WERI-Rb-1 (cell line): ENCODE measurements at regions not wholly inside any gene's neighbourhood (a gene's known extent, or its start where the extent isn't known, plus 50 kb on each side); places are given as distances from the start of the nearest gene placed in this dataset.

Experiments
- DNase-seq: peaks from one replicate; pipeline ENCODE4 v3.0.0-alpha.2; 2020
- H3K27ac ChIP-seq: fragments of 250-450 bp; sonication (Bioruptor Pico); 2 replicates; pipeline ENCODE4 v1.5.1; 2020; ENCODE audit warnings: mild to moderate bottlenecking, moderate library complexity
- H3K27me3 ChIP-seq: fragments of 250-450 bp; sonication (Bioruptor Pico); 2 replicates; pipeline ENCODE4 v1.5.1; 2021; ENCODE audit warnings: mild to moderate bottlenecking, low read depth, moderate library complexity; ENCODE audit not compliant: insufficient read depth, severe bottlenecking
- H3K36me3 ChIP-seq: fragments of 250-450 bp; sonication (Bioruptor Pico); 2 replicates; pipeline ENCODE4 v1.5.1; 2020; ENCODE audit warnings: mild to moderate bottlenecking, moderate library complexity
- H3K4me3 ChIP-seq: 2 replicates; pipeline ENCODE4 v1.5.1; 2011; ENCODE audit warnings: low read depth, mild to moderate bottlenecking, control low read depth, low read length
- H3K9me3 ChIP-seq: fragments of 250-450 bp; sonication (Bioruptor Pico); 2 replicates; pipeline ENCODE4 v1.5.1; 2021; ENCODE audit warnings: mild to moderate bottlenecking, moderate library complexity; ENCODE audit not compliant: severe bottlenecking
- CTCF ChIP-seq: IDR thresholded peaks from 2 replicates; pipeline ENCODE4 v1.5.1; 2011; ENCODE audit warnings: low read depth, mild to moderate bottlenecking, control low read depth, inconsistent platforms, low read length

GRCh38 chr16:65843941-65844340 lies 522.5 kb upstream of the CDH5 start:
- no peak for DNase-seq
- Histone ChIP-seq H3K4me3 (no peak overlapping the region), H3K27me3 (no peaks in the 10 kb centered on the region), H3K36me3 (no peaks in the 10 kb centered on the region), H3K27ac (no peak overlapping the region), H3K9me3 (no peaks in the 10 kb centered on the region)
- no peak for TF ChIP-seq CTCF

GRCh38 chr16:65842067-65842466 lies 524.4 kb upstream of the CDH5 start:
- Histone ChIP-seq H3K27me3 (no peaks in the 10 kb centered on the region), H3K36me3 (no peaks in the 10 kb centered on the region), H3K4me3 (no peak overlapping the region), H3K9me3 (no peaks in the 10 kb centered on the region), H3K27ac (no peak overlapping the region)
- no peak for DNase-seq
- TF ChIP-seq CTCF = no peak

DNA sequence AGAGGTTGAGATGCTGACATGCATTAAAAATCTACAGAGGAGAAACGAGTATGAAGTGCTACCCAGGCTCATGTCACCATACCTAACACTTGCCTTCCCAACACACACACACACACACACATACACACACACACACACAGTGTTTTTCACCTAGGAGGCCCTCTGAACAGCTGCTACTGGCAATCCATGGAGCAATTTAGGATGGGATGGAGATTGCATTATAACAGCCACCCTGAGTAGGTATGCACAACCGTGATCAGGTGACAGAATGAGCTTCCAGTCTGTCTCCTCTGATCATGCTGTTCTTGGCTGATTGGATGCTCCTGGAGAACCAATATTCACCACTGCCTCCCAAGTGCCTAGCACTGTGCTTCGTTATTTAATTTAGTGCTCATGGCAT lies 528.5 kb upstream of the CDH5 start:
- H3K4me3 ChIP-seq = no peak overlapping the region
- DNase-seq = no peak
- H3K27me3 ChIP-seq = no peaks in the 10 kb centered on the region
- TF ChIP-seq CTCF = no peak
- H3K9me3 ChIP-seq = no peaks in the 10 kb centered on the region
- no peak overlapping the region for H3K27ac ChIP-seq
- H3K36me3 ChIP-seq = no peaks in the 10 kb centered on the region

DNA sequence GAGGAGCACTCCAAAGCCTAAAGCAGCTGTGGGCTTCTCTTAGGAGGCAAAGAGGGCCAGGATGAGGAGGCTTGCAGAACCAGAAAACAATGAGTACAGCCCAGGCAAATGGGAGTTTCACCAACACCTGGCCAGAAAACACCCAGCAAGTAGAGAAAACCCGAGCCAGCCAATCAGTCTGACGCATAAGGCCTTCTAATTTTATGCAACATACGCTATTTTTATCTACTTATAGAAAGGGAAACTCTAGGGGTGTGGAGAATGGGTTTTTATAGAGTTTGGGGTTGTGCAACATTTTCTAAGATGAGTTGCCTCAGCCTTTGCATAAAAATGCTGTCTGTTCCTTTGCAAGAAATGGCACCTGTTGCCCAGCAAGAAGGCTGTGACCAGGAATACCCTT lies 529.0 kb upstream of the CDH5 start:
- TF ChIP-seq CTCF = no peak
- Histone ChIP-seq H3K27ac (no peak overlapping the region), H3K27me3 (no peaks in the 10 kb centered on the region), H3K4me3 (no peak overlapping the region), H3K36me3 (no peaks in the 10 kb centered on the region), H3K9me3 (no peaks in the 10 kb centered on the region)
- no peak for DNase-seq

- TF ChIP-seq CTCF = no peak
Observed at GRCh38 chr16:65834688-65835087, 531.8 kb upstream of the CDH5 start.

DNA sequence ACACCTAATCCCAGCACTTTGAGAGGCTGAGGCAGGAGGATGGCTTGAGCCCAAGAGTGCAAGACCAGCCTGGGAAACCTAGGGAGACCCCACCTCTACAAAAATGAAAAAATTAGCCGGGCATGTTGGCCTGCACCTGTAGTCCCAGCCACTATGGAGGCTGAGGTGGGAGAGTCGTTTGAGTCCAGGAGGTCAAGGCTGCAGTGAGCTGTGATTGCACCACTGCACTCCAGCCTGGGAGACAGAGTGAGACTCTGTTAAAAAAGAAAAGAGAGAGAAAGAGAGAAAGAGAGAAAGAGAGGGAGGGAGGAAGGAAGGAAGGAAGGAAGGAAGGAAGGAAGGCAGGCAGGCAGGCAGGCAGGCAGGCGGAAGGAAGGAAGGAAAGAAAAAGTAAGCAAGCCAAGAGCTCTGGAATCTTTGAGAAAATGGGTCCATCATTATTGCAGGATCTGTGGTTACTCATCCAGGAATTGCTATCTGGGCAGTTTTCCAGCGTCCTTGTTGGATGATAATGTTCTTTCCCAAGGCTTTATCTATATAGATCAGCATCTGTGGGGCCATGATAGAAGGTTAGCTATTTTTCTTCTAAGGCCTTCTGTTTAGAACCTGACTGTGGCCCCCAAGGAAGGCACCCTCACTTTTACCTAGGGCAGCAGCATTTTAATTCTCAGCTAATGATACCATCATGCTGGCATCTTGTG lies 533.2 kb upstream of the CDH5 start:
- no peaks in the 10 kb centered on the region for H3K36me3 ChIP-seq
- TF ChIP-seq CTCF = no peak
- no peak for DNase-seq

More at GRCh38 chr16:65834688-65835087, 531.8 kb upstream of the CDH5 start:
- H3K9me3 ChIP-seq = no peaks in the 10 kb centered on the region
- no peak overlapping the region for H3K4me3 ChIP-seq
- no peak for DNase-seq
- H3K27me3 ChIP-seq = no peaks in the 10 kb centered on the region
- no peaks in the 10 kb centered on the region for H3K36me3 ChIP-seq
- H3K27ac ChIP-seq = no peak overlapping the region

More for the DNA sequence above, 533.2 kb upstream of the CDH5 start:
- H3K27me3 ChIP-seq = no peaks in the 10 kb centered on the region
- no peak overlapping the region for H3K27ac ChIP-seq
- no peaks in the 10 kb centered on the region for H3K9me3 ChIP-seq
- no peak overlapping the region for H3K4me3 ChIP-seq
